ENCODE measurements at regions not wholly inside any gene's neighbourhood (a gene's known extent, or its start where the extent isn't known, plus 50 kb on each side); places are given as distances from the start of the nearest gene placed in this dataset.
A peak's percentile ranks its signal among the peaks of the same experiment; 100 is the strongest.

DNA sequence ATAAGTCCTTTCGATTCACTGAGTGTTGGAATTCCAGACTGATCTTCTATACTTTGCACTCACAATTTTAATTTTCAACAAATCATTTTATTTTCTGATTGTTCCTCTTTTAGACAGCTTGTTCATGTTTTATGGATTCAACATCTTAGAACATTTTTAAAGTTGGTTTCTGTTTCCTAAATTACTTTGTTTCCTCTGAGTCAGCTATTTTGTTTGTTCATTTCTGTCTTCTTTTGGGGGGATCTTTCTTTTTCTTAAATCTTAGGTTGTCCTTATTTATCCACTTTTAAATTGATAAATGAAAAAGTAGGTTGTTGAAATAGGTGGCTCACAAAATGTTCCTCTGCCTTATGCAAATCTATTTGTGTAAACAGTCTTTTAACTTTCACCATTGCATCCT is 160.0 kb downstream of the GALC start:
- no peak for DNase-seq
- H3K4me3 ChIP-seq: no peak overlapping the region
- no peaks in the 10 kb centered on the region for H3K36me3 ChIP-seq
- no peaks in the 10 kb centered on the region for H3K27me3 ChIP-seq
- H3K9me3 ChIP-seq: no peaks in the 10 kb centered on the region

DNA sequence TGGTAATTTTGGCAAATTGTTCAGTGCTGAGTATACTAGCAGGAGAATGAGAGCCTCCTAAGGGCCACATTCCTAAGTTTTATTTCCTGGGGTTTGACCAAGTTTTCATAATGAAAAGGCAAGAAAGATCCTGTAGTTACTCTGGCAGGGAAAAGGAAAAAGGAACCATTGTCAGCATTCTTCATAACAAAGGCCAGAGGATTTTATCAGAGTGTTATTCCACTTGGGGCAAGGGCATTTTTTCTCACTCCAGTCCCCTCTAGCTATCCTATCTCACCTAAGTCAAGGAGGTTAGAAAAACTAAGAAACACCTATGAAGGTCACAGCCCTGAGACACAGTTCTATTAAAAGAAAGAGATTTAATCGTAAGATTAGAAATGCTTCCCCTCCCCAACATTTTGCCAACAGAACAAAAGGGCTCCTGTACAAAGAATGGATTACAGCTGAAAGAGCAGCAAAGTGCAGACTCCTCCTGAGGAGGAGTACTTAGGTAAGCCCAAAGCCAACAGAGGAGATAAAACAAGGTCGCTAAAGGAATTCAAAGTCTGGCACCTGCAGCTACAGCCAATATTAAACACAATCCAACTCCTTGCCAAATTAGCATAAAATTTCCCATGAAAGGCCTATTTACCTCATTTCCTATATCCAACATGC is 162.4 kb downstream of the GALC start:
- no peak for DNase-seq
- Histone ChIP-seq H3K36me3 (no peaks in the 10 kb centered on the region), H3K27me3 (no peaks in the 10 kb centered on the region), H3K9me3 (no peaks in the 10 kb centered on the region), H3K4me3 (no peak overlapping the region)

DNA sequence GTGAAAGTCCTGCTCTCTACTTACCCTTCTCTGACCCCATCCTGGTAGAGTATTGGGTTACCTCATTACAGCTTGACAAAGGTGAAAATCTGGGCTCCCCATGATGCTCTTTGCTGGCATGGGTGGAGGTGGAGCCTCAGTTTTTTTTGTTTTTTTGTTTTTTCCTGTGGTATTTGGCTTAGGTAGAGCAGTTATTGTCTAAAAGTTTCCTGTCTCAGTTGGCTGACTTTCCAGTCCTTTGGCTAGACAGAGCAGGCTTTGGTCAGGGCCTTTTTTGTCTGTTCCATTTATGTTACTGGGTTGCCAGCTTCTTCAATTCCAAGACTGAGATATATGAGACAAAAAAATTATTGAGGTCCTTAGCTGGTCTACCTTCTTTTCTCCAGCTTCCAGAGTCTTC is 163.4 kb downstream of the GALC start:
- no peak for DNase-seq
- no peaks in the 10 kb centered on the region for H3K36me3 ChIP-seq
- no peak overlapping the region for H3K4me3 ChIP-seq
- no peaks in the 10 kb centered on the region for H3K9me3 ChIP-seq
- no peaks in the 10 kb centered on the region for H3K27me3 ChIP-seq

DNA sequence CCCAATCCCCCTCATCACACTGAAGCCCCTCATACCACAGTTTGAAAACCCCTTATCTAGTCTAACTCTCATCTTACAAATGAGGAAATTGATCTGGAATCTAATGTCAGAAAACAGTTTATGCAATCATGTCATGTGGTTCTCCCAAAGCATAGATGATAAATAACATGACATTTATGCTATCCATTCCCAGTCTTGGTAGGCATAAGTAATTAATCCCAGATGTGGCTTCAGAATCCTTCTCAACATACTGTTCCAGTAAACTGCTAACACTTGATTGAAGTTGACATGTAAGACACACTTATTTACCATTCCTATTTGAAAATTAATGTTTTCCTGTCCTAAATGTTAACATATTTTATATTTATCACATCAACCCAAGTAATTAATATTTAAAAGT is 168.7 kb downstream of the GALC start:
- Histone ChIP-seq H3K4me3 (no peak overlapping the region), H3K36me3 (no peaks in the 10 kb centered on the region), H3K27me3 (no peaks in the 10 kb centered on the region), H3K9me3 (no peaks in the 10 kb centered on the region)
- no peak for DNase-seq

DNA sequence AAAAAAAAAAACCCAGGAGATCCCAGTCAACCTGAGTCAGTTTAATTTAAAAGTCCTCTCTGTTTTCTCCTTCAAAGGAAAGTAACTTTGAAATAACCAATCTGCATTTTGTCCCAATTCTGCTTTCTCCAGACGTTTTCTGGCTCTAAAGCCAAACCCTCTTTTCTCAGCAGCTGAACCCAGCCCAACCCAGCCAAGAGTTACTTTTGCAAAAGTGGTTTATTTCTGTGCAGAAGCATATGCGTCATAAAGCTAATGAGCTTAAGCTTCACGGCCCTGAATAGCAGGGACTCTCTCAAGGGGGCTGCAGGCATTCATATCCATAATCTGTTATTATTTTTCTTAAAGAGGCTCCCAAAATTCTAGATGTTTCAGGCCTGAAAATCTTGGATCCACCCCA is 176.6 kb downstream of the GALC start:
- H3K36me3 ChIP-seq: no peaks in the 10 kb centered on the region
- no peaks in the 10 kb centered on the region for H3K9me3 ChIP-seq
- no peak overlapping the region for H3K4me3 ChIP-seq
- DNase-seq: no peak
- H3K27me3 ChIP-seq: no peaks in the 10 kb centered on the region

DNA sequence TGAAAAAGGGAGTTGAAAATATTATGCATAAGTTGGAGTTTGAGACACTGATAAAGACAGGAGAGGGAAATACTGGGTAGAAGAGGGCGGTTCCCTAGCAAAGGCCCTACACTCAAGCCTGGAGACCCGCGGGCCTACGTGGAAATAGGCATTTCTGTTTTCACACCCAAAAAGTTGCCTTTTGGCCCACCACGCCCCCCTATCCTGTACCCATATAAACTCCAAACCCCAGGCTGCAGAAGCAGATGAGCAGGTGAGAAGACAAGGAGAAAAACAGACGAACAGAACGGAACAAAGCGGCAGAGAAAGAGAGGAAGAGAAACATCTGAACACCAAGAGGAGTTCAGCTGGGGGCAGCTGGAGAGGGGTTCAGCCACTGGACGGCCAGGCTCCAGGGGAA is 177.9 kb downstream of the GALC start:
- Histone ChIP-seq H3K9me3 (no peaks in the 10 kb centered on the region), H3K4me3 (no peak overlapping the region), H3K36me3 (no peaks in the 10 kb centered on the region), H3K27me3 (no peaks in the 10 kb centered on the region)
- DNase-seq: no peak

DNA sequence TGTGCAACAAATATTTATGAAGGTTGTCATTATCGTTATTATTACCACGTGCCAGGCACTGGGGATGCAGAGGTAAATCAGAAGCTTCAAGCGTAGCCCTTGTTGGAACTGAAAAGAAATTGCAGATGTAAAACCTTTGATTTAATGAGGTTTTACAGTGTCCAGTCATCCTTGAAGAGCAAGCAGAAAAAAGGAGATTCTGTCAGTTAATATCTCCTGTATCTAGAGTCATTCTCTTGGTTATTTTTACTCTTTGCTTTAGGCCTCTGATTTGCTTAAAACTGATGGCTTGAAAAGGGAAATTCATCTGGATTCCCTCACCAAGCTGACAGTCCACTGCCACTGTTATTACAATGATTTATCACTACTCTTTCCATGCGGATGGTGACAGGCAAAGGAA is 179.3 kb downstream of the GALC start:
- no peaks in the 10 kb centered on the region for H3K36me3 ChIP-seq
- no peak overlapping the region for H3K4me3 ChIP-seq
- no peaks in the 10 kb centered on the region for H3K27me3 ChIP-seq
- DNase-seq: no peak
- no peaks in the 10 kb centered on the region for H3K9me3 ChIP-seq

DNA sequence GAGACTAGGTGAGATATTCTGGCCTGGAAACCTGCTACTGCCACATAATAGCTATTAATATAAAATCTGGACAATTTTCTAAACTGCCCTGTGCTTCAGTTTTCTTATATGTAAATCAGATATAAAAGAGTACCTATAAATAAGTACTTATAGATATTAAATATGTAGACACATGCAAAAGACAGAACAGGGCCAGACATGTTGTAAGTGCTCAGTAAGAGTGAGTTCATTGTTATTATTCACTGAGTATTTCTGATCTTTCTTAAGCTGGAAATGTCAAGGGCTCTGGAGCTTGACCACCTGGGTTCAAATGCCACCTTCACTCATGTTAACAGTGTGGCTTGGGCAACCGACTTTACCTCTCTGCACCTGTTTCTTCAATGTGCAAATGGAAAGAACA is 179.8 kb downstream of the GALC start:
- Histone ChIP-seq H3K36me3 (no peaks in the 10 kb centered on the region), H3K9me3 (no peaks in the 10 kb centered on the region), H3K4me3 (no peak overlapping the region), H3K27me3 (no peaks in the 10 kb centered on the region)
- DNase-seq: no peak

DNA sequence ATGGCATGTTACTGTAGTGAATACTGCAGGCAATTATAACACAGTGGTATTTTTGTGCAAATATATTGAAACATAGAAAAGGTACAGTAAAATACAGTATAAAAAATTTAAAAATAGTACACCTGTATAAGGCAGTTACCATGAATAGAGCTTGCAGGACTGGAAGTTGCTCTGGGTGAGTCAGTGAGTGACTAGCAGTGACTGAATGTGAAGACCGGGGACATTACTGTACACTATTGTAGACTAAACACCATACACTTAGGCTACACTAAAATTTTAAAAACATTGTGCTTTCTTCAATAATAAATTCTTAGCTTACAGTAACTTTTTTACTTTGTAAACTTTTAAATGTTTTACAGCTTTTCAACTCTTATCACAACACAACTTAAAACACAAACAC is 181.7 kb downstream of the GALC start:
- Histone ChIP-seq H3K27me3 (no peaks in the 10 kb centered on the region), H3K9me3 (no peaks in the 10 kb centered on the region), H3K36me3 (no peaks in the 10 kb centered on the region), H3K4me3 (no peak overlapping the region)
- DNase-seq: no peak

DNA sequence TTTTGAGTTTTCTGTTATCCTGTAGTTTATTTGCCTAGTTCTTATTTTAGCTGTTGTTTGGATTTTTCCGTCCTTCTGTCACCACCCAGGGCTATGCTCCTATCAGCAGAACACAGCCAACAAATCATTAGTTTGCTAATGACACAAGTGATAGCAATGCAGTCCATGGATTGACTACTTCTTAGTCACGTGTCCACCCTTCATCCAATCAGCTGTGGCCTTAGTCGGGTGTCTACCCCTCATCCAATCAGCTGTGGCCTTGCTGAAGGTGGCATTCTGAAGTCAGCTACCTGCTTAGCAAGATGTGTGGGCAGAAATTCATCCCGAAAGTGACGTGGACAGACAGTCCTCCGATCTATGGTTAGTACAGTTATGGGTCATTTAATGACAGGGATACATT is 182.3 kb downstream of the GALC start:
- H3K9me3 ChIP-seq: no peaks in the 10 kb centered on the region
- no peak overlapping the region for H3K4me3 ChIP-seq
- DNase-seq: no peak
- H3K27me3 ChIP-seq: no peaks in the 10 kb centered on the region
- no peaks in the 10 kb centered on the region for H3K36me3 ChIP-seq

DNA sequence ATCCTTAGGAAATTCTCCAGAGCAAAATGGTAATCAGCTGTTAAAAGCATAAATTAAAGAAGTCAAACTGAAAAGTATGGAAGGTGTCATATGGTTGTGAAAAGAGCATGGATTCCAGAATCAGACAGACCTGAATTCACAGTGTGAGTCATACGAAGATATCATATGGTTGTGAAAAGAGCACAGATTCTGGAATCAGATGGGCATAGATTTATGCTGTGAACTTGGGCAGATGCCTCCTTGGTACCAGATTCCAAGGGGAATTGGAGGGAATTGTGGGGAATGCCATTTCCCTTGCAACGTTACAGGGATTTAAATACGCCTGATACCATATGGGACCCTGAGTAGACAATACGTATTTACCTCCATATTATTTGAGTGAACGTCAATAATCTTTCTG is 183.7 kb downstream of the GALC start:
- Histone ChIP-seq H3K9me3 (no peaks in the 10 kb centered on the region), H3K36me3 (no peaks in the 10 kb centered on the region), H3K4me3 (no peak overlapping the region), H3K27me3 (no peaks in the 10 kb centered on the region)
- DNase-seq: no peak

DNA sequence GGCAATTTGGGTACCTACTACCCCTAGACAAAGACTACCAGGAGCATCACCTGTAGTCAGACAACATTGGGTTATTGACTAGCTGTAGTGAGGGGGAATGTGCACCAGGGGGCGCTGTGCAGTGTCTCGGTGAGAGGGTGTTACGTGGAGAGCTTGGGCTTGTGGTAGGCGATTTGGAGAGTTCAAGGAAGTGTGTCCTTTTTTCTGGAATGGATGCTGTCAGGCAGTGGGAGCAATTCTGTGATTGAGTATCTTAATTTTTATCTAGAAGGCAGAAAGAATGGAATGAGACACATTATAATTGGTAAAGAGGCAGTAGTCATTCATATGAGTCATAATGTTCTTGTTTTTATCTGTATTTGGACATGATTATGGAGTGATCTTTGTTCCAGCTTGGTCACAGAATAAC is 187.7 kb downstream of the GALC start:
- Histone ChIP-seq H3K9me3 (no peaks in the 10 kb centered on the region), H3K4me3 (no peak overlapping the region), H3K36me3 (no peaks in the 10 kb centered on the region), H3K27me3 (no peaks in the 10 kb centered on the region)
- DNase-seq: peak; percentile 23

DNA sequence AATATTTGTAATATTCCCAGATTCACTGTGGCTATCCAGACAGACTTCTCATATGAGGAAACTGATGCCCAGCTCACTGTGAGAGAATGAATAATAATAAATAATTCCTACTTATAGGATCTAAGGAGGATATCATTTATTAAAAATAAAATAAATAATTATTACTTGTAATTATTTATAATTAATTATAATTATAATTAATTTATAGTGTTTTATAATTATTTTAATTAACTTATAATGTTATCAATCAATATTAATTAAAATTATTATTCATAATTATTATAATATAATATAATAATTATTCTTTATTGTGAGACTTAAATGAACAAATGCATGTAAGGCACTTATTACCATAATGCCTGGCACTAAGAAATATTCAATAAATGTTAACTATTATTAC is 192.8 kb downstream of the GALC start:
- H3K9me3 ChIP-seq: no peaks in the 10 kb centered on the region
- H3K27me3 ChIP-seq: no peaks in the 10 kb centered on the region
- H3K4me3 ChIP-seq: no peak overlapping the region
- no peaks in the 10 kb centered on the region for H3K36me3 ChIP-seq
- DNase-seq: no peak

DNA sequence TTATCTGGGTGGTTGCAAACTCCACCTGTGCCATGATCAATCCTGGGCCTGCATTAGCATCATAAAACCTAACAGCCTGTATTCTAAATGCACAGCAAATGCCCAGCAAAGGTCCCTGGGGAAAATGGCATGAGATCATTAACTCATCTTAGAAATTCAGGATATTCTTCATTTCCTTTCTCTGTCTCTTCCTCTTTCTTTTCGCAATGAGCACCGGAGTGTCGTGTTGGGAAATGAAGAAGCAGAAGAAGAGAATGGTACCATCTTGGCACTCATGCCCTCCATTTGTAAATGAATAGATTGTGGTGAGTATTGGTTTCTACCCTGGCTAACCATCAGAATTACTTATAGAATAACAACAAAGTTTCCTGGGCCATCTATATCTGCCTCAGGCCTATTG is 193.6 kb downstream of the GALC start:
- no peak for DNase-seq
- H3K27me3 ChIP-seq: no peaks in the 10 kb centered on the region
- no peak overlapping the region for H3K4me3 ChIP-seq
- no peaks in the 10 kb centered on the region for H3K9me3 ChIP-seq
- no peaks in the 10 kb centered on the region for H3K36me3 ChIP-seq

DNA sequence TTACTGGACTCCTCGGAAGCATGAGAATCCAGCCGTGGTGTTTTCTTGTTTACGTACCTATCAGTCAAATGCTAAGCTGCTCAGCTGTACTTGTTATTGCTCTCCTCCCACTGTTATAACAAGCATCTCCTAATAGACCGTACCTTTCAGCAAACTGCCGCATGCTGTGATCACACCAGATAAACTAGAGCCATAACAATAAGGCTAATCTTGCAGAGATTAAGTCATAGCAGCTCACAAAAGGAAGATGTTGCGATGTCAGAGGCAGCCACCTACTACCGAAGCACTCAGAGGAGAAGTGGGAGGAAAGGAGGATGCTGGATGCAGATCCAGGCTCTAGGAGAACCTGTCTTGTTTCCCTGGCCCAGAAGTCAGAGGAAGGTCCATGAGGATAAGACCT is 196.0 kb downstream of the GALC start:
- Histone ChIP-seq H3K4me3 (no peak overlapping the region), H3K27me3 (no peaks in the 10 kb centered on the region), H3K9me3 (no peaks in the 10 kb centered on the region), H3K36me3 (no peaks in the 10 kb centered on the region)
- DNase-seq: no peak

DNA sequence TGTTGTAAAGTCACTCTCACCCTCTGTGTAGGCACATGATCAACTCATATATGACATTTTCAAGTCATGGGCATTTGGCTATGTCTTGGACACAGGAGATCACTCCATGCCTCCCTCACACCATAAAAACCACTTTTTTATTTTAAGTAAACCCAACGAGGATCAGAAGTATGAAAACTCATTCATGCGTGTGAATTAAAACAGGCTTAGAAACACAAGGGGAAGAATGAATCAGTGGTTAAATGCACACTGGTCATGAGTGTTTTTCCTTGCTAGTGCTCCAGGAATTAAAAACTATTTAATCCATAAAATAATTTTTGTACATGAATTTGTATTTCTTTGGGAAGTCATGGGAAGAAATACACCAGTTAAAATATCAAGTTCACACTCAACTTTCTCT is 198.4 kb downstream of the GALC start:
- no peaks in the 10 kb centered on the region for H3K36me3 ChIP-seq
- H3K4me3 ChIP-seq: no peak overlapping the region
- DNase-seq: no peak
- no peaks in the 10 kb centered on the region for H3K9me3 ChIP-seq
- no peaks in the 10 kb centered on the region for H3K27me3 ChIP-seq

DNA sequence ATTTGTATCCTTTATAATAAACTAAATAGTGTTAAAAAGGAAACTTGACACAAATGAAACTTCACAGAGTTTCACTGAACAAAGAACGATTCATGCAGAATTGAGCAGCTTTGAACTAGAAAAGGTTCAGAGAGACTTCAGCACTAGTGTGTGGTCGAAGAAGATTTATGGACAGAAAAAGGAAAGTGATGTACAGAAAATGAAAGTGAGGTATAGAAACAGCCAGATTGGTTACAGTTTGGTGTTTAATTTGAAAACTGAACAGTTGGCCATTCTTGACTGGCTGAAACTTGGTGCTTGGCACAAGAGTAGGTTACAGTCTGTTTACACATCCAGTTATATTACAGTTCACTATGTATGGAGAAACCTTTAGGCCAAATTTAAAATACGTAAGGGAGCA is 207.1 kb downstream of the GALC start:
- no peak for DNase-seq
- Histone ChIP-seq H3K4me3 (no peak overlapping the region), H3K27me3 (no peaks in the 10 kb centered on the region), H3K9me3 (no peaks in the 10 kb centered on the region), H3K36me3 (no peaks in the 10 kb centered on the region)

DNA sequence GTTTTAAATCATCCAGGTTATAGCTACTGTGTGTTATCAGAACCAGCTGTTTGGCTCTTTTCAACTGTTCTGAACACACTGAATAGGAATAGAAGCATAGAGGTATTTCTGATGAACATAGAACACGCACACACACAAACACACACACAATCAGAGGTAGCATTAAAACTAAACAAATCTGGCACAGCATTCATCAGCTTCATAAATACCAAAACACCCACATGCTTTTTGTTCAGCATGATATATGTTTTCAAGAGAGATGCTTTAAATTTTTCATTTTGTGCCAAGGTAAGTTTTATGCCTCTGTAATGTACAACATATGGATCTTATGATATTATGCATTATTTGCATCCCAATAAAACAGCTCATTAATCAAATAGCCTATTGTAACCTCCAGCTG is 208.6 kb downstream of the GALC start:
- H3K36me3 ChIP-seq: no peaks in the 10 kb centered on the region
- H3K27me3 ChIP-seq: no peaks in the 10 kb centered on the region
- H3K4me3 ChIP-seq: no peak overlapping the region
- H3K9me3 ChIP-seq: no peaks in the 10 kb centered on the region
- no peak for DNase-seq

DNA sequence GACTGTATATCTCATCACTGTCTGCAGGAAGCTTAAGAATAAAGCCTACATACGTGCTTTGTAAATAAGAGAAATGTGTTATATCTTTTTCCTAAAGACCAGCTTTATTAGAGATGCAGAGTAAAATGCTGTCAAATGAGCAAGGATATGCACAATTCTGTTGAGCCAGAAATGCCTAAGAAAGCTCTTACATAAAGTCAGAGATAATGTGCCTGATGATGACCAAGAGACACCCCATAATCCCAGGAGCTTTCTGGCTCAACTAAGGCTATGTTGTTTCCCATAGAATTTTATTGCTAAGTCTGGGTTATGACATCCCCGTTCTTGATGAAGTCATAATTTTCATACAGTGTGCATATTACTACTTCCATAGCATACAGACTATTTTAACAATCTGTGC is 209.9 kb downstream of the GALC start:
- Histone ChIP-seq H3K27me3 (no peaks in the 10 kb centered on the region), H3K36me3 (no peaks in the 10 kb centered on the region), H3K4me3 (no peak overlapping the region), H3K9me3 (no peaks in the 10 kb centered on the region)
- DNase-seq: no peak
